HG03378 (cell line): ENCODE measurements at regions not wholly inside any gene's neighbourhood (a gene's known extent, or its start where the extent isn't known, plus 50 kb on each side); places are given as distances from the start of the nearest gene placed in this dataset.
"Not testable (repeated sequence)": the region's sequence is repeated elsewhere in the genome, so short reads cannot be mapped to it uniquely, and the experiment has no call there.

Source experiments
- ATAC-seq: cut with Tn5 transposase; IDR thresholded peaks from one replicate; pipeline ENCODE4 v1.9.1; 2021; ENCODE audit warnings: mild to moderate bottlenecking, moderate library complexity; ENCODE audit not compliant: unreplicated experiment

GRCh38 chr3:102896851-102897621 lies 462.2 kb downstream of the ZPLD1 start:
- ATAC-seq, result no peak

- ATAC-seq, result no peak
These were observed 469.8 kb downstream of the ZPLD1 start for GRCh38 chr3:102904629-102905028.

GRCh38 chr3:102905811-102906210 lies 471.0 kb downstream of the ZPLD1 start:
- no peak for ATAC-seq

GRCh38 chr3:102906818-102907217 lies 472.0 kb downstream of the ZPLD1 start:
- ATAC-seq, result no peak

GRCh38 chr3:102909904-102910303 lies 475.1 kb downstream of the ZPLD1 start:
- no peak for ATAC-seq

GRCh38 chr3:102916532-102916931 lies 481.7 kb downstream of the ZPLD1 start:
- ATAC-seq, result no peak

GRCh38 chr3:102926618-102927017 lies 491.8 kb downstream of the ZPLD1 start:
- ATAC-seq, result no peak

GRCh38 chr3:102933377-102933776 lies 498.6 kb downstream of the ZPLD1 start:
- ATAC-seq, result no peak

GRCh38 chr3:102936511-102937045 lies 501.8 kb downstream of the ZPLD1 start:
- ATAC-seq, result no peak

- no peak for ATAC-seq
These were observed 507.0 kb downstream of the ZPLD1 start for GRCh38 chr3:102941786-102942185.

GRCh38 chr3:102946445-102946844 lies 511.6 kb downstream of the ZPLD1 start:
- not testable (repeated sequence) for ATAC-seq

GRCh38 chr3:102972350-102972749 lies 537.5 kb downstream of the ZPLD1 start:
- no peak for ATAC-seq

- ATAC-seq, result no peak
These were observed 539.5 kb downstream of the ZPLD1 start for GRCh38 chr3:102974333-102974732.

GRCh38 chr3:102979191-102979590 lies 544.4 kb downstream of the ZPLD1 start:
- ATAC-seq, result no peak

GRCh38 chr3:102979682-102980354 lies 545.0 kb downstream of the ZPLD1 start:
- no peak for ATAC-seq

- no peak for ATAC-seq
These were observed 545.5 kb downstream of the ZPLD1 start for GRCh38 chr3:102980355-102980696.

GRCh38 chr3:103002425-103003176 lies 567.8 kb downstream of the ZPLD1 start:
- no peak for ATAC-seq

GRCh38 chr3:103006526-103007183 lies 571.8 kb downstream of the ZPLD1 start:
- no peak for ATAC-seq

GRCh38 chr3:103009609-103010008 lies 574.8 kb downstream of the ZPLD1 start:
- ATAC-seq, result no peak

- no peak for ATAC-seq
These were observed 591.1 kb downstream of the ZPLD1 start for GRCh38 chr3:103025880-103026279.

GRCh38 chr3:103033841-103034240 lies 599.0 kb downstream of the ZPLD1 start:
- no peak for ATAC-seq
